ENCODE measurements at regions not wholly inside any gene's neighbourhood (a gene's known extent, or its start where the extent isn't known, plus 50 kb on each side); places are given as distances from the start of the nearest gene placed in this dataset.

GRCh38 chr20:57857118-57857517 is 147.3 kb upstream of the PMEPA1 start:
- 86 to 88% methylated on average over 2 of the region's 2 CpGs for WGBS, 2 donors
- intact Hi-C loops (cut with DNase I): no loop called here
- no peaks in the 10 kb centered on the region for H3K27me3 ChIP-seq
- no peaks in the 10 kb centered on the region for H3K36me3 ChIP-seq
- no peaks in the 10 kb centered on the region for H3K4me1 ChIP-seq
- H3K4me3 ChIP-seq (replicated peaks in 1 of 3): no peak overlapping the region
- no peak overlapping the region for H3K27ac ChIP-seq
- no peak for DNase-seq
- no peak for TF ChIP-seq CTCF (IDR thresholded peaks at IDR 0.05)
- TF ChIP-seq POLR2A (IDR thresholded peaks at IDR 0.05): no peak
- no peaks in the 10 kb centered on the region for H3K9me3 ChIP-seq

GRCh38 chr20:57856658-57857057 is 146.8 kb upstream of the PMEPA1 start:
- 87 to 88% methylated on average over 2 of the region's 2 CpGs for WGBS, 2 donors
- no peaks in the 10 kb centered on the region for H3K36me3 ChIP-seq
- TF ChIP-seq CTCF (IDR thresholded peaks at IDR 0.05) (no peak), POLR2A (IDR thresholded peaks at IDR 0.05) (no peak)
- H3K4me3 ChIP-seq (replicated peaks in 1 of 3): no peak overlapping the region
- no peak overlapping the region for H3K27ac ChIP-seq
- intact Hi-C loops (cut with DNase I): no loop called here
- DNase-seq: no peak
- H3K9me3 ChIP-seq: no peaks in the 10 kb centered on the region
- H3K27me3 ChIP-seq: no peaks in the 10 kb centered on the region
- no peaks in the 10 kb centered on the region for H3K4me1 ChIP-seq

- Histone ChIP-seq H3K4me1 (no peaks in the 10 kb centered on the region), H3K27me3 (no peaks in the 10 kb centered on the region), H3K4me3 (replicated peaks in 1 of 3) (no peak overlapping the region), H3K27ac (no peak overlapping the region), H3K9me3 (no peaks in the 10 kb centered on the region), H3K36me3 (no peaks in the 10 kb centered on the region)
- intact Hi-C loops (cut with DNase I): no loop called here
- DNase-seq: no peak
- 76 to 79% methylated on average over 4 of the region's 4 CpGs for WGBS, 2 donors
- TF ChIP-seq POLR2A (IDR thresholded peaks at IDR 0.05): no peak
- TF ChIP-seq CTCF (IDR thresholded peaks at IDR 0.05): no peak
Measured at GRCh38 chr20:57851796-57852195, 142.0 kb upstream of the PMEPA1 start.

- intact Hi-C loops (cut with DNase I): no loop called here
- Histone ChIP-seq H3K9me3 (no peaks in the 10 kb centered on the region), H3K27ac (no peak overlapping the region), H3K4me1 (no peaks in the 10 kb centered on the region), H3K4me3 (replicated peaks in 1 of 3) (no peak overlapping the region), H3K36me3 (no peaks in the 10 kb centered on the region), H3K27me3 (no peaks in the 10 kb centered on the region)
- no peak for DNase-seq
- WGBS, 2 donors: 75 to 82% methylated on average over 3 of the region's 3 CpGs
- TF ChIP-seq POLR2A (IDR thresholded peaks at IDR 0.05): no peak
- no peak for TF ChIP-seq CTCF (IDR thresholded peaks at IDR 0.05)
Measured at GRCh38 chr20:57851025-57851682, 141.3 kb upstream of the PMEPA1 start.

- Histone ChIP-seq H3K27me3 (no peaks in the 10 kb centered on the region), H3K36me3 (no peaks in the 10 kb centered on the region), H3K4me3 (replicated peaks in 1 of 3) (no peak overlapping the region), H3K9me3 (no peaks in the 10 kb centered on the region), H3K4me1 (no peaks in the 10 kb centered on the region), H3K27ac (no peak overlapping the region)
- intact Hi-C loops (cut with DNase I): no loop called here
- TF ChIP-seq CTCF (IDR thresholded peaks at IDR 0.05) (no peak), POLR2A (IDR thresholded peaks at IDR 0.05) (no peak)
- 56 to 67% methylated on average over 10 to 16 of the region's 16 CpGs for WGBS, 2 donors
- no peak for DNase-seq
Measured at GRCh38 chr20:57849521-57850215, 139.9 kb upstream of the PMEPA1 start.
